ENCODE measurements at regions not wholly inside any gene's neighbourhood (a gene's known extent, or its start where the extent isn't known, plus 50 kb on each side); places are given as distances from the start of the nearest gene placed in this dataset.

DNA sequence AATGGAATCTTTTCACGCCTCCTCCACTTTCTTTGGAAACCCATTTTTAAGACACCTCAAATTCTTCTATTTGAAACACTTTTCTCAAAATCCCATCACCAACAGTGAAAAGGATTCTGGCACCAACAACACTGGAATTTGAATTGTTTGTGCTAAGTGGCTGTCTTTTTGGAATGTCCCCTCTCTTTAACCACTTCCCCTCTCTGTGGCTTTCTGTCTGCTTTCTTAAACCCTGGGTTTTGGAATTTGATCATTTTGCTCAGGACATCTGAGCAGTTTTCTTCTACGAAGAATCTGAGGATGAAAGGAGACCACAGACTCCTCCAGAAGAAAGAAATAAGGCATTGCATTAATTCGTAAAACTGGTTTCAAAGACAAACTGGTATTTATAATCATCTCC lies 89.0 kb downstream of the MXRA5 start:
- TF ChIP-seq, protein P1, sequence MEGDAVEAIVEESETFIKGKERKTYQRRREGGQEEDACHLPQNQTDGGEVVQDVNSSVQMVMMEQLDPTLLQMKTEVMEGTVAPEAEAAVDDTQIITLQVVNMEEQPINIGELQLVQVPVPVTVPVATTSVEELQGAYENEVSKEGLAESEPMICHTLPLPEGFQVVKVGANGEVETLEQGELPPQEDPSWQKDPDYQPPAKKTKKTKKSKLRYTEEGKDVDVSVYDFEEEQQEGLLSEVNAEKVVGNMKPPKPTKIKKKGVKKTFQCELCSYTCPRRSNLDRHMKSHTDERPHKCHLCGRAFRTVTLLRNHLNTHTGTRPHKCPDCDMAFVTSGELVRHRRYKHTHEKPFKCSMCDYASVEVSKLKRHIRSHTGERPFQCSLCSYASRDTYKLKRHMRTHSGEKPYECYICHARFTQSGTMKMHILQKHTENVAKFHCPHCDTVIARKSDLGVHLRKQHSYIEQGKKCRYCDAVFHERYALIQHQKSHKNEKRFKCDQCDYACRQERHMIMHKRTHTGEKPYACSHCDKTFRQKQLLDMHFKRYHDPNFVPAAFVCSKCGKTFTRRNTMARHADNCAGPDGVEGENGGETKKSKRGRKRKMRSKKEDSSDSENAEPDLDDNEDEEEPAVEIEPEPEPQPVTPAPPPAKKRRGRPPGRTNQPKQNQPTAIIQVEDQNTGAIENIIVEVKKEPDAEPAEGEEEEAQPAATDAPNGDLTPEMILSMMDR (IDR thresholded peaks at IDR 0.05; ENCODE audit: control insufficient read depth, insufficient read depth, low read depth, low read length, missing control alignments) = no peak
- no peak overlapping the region for H3K4me3 ChIP-seq (ENCODE audit: control insufficient read depth, low read depth, low read length)
- no peak for DNase-seq (ENCODE audit: low read depth)

DNA sequence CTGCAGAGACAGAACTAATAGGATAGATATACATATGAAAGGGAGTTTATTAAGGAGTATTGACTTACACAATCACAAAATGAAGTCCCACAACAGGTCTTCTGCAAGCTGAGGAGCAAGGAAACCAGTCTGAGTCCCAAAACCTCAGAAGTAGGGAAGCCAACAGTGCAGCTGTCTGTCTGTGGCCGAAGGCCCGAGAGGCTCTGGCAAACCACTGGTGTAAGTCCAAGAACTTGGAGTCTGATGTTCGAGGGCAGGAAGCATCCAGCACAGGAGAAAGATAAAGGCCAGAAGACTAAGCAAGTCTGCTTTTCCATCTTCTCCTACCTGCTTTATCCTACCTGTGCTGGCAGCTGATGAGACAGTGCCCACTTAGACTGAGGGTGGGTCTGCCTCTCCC lies 89.6 kb downstream of the MXRA5 start:
- DNase-seq (ENCODE audit: low read depth) = no peak
- no peak overlapping the region for H3K4me3 ChIP-seq (ENCODE audit: control insufficient read depth, low read depth, low read length)

DNA sequence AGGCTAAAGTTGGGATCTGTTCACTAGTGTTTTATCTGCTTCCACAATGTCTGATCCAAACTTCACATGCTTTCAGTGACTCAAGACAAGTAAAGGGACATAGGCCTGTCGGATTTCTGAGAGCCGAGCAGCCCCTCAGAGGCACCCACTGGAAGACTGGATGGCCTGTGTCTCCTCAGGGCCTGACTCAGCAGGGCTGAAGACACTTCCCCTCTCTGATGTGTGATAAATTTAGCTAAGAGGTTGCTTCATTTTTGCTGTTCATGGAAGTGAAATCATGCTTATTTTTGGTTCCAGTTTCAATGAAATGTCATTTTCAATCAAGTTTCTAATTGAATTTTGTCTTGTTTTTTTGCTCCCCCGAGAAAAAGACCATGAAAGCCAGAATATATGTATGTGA lies 93.7 kb downstream of the MXRA5 start:
- H3K4me3 ChIP-seq (ENCODE audit: control insufficient read depth, low read depth, low read length) = no peak overlapping the region
- TF ChIP-seq, protein P1 (IDR thresholded peaks at IDR 0.05; ENCODE audit: control insufficient read depth, insufficient read depth, low read depth, low read length, missing control alignments) = no peak
- no peak for DNase-seq (ENCODE audit: low read depth)

More for the DNA sequence above, 89.6 kb downstream of the MXRA5 start:
- TF ChIP-seq, protein P1 (IDR thresholded peaks at IDR 0.05; ENCODE audit: control insufficient read depth, insufficient read depth, low read depth, low read length, missing control alignments) = no peak

DNA sequence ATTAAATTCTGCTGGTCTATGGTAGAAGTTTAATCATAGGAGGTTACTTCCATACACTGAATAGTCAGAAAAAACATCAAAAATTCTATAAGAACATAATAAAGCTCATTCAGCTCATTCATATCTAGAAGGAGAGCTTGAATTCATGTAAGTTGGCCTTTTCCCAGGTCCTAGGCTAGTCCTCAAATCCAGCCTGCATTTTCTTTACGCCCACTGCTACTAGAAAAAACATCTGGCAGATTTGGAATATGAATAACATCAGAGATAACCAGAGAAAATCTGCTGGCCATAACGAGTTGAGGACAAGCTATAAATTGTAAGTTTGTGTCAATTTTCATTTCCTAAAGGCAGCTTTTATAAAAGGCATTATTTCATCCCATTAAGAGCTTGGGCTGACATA lies 95.5 kb downstream of the MXRA5 start:
- no peak overlapping the region for H3K4me3 ChIP-seq (ENCODE audit: control insufficient read depth, low read depth, low read length)
- DNase-seq (ENCODE audit: low read depth) = no peak

DNA sequence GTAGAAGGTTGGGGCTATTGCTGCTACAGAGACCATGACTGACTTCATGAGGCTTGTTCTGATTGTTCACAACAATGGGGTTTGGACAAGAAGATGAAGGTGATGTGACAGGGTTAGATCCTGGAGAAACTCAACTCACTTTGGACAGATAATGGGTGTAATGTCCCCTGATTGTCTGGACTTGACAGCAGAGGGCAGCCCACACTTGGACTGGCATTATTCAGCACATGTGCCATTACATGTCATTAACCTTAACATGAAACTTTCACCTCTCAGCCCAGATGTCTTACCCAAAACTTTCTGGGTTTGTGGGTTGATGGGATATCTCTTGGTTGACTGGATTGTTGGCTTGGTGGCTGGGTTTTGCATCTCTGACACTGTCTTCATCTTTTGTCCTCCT lies 101.5 kb downstream of the MXRA5 start:
- TF ChIP-seq, protein P1 (IDR thresholded peaks at IDR 0.05; ENCODE audit: control insufficient read depth, insufficient read depth, low read depth, low read length, missing control alignments) = peak; percentile 33
- no peak for DNase-seq (ENCODE audit: low read depth)
- H3K4me3 ChIP-seq (ENCODE audit: control insufficient read depth, low read depth, low read length) = no peak overlapping the region

More for the DNA sequence above, 95.5 kb downstream of the MXRA5 start:
- TF ChIP-seq, protein P1 (IDR thresholded peaks at IDR 0.05; ENCODE audit: control insufficient read depth, insufficient read depth, low read depth, low read length, missing control alignments) = no peak

DNA sequence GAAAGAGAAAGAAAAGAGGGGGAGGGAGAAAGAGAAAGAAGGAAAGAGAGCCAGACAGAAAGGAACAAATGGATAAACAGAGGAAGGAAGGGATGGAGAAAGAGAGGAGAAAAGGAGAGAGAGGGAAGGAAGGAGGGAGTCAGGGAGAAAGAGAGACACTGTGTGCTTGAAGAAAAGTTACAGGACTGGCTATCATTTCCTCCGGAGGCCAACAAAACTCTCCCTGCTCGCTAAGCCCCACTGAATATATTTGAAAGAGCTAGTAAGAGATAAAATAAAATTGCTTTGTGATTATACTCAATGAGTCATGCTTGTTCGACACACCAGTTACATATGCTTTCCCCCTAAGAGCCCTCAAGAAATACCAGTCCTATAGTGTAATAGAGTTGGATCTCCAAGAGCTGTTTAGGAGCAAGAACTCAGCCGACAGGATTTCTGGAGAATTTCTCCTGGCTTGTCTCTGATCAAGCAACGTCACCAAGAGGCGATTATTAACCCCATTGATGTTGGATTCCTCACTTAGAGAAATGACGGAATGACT lies 102.2 kb downstream of the MXRA5 start:
- TF ChIP-seq, protein P1 (IDR thresholded peaks at IDR 0.05; ENCODE audit: control insufficient read depth, insufficient read depth, low read depth, low read length, missing control alignments) = no peak
- peak; percentile 73 for DNase-seq (ENCODE audit: low read depth)
- peak overlapping the region; percentile 21 for H3K4me3 ChIP-seq (ENCODE audit: control insufficient read depth, low read depth, low read length)

All from AG09309 (cell line).